ENCODE measurements at regions not wholly inside any gene's neighbourhood (a gene's known extent, or its start where the extent isn't known, plus 50 kb on each side); places are given as distances from the start of the nearest gene placed in this dataset.
"Not testable (repeated sequence)": the region's sequence is repeated elsewhere in the genome, so short reads cannot be mapped to it uniquely, and the experiment has no call there.

- TF ChIP-seq U2AF1 (optimal IDR thresholded peaks at IDR 0.05; ENCODE audit: low read depth, low read length); ETV5 (CRISPR knock-in tag; IDR thresholded peaks at IDR 0.05; ENCODE audit: low read depth); CREB1 (IDR thresholded peaks at IDR 0.05); CREB1 (CRISPR knock-in tag; IDR thresholded peaks at IDR 0.05); KLF13 (tag; IDR thresholded peaks at IDR 0.05; ENCODE audit: borderline replicate concordance, low read depth); TAL1 (IDR thresholded peaks at IDR 0.05); ETS1 (conservative IDR thresholded peaks at IDR 0.05; ENCODE audit: control insufficient read depth, low read depth, low read length); SRSF9 (IDR thresholded peaks at IDR 0.05; ENCODE audit: borderline replicate concordance, low read depth, low read length); BHLHE40 (IDR thresholded peaks at IDR 0.05; ENCODE audit: low read length); ARNT (IDR thresholded peaks at IDR 0.05); HNRNPH1 (optimal IDR thresholded peaks at IDR 0.05; ENCODE audit: low read depth, low read length); TRIM28 (IDR thresholded peaks at IDR 0.05); RAD51 (IDR thresholded peaks at IDR 0.05; ENCODE audit: borderline replicate concordance, low read depth): not testable (repeated sequence)
- TF ChIP-seq, protein P1, sequence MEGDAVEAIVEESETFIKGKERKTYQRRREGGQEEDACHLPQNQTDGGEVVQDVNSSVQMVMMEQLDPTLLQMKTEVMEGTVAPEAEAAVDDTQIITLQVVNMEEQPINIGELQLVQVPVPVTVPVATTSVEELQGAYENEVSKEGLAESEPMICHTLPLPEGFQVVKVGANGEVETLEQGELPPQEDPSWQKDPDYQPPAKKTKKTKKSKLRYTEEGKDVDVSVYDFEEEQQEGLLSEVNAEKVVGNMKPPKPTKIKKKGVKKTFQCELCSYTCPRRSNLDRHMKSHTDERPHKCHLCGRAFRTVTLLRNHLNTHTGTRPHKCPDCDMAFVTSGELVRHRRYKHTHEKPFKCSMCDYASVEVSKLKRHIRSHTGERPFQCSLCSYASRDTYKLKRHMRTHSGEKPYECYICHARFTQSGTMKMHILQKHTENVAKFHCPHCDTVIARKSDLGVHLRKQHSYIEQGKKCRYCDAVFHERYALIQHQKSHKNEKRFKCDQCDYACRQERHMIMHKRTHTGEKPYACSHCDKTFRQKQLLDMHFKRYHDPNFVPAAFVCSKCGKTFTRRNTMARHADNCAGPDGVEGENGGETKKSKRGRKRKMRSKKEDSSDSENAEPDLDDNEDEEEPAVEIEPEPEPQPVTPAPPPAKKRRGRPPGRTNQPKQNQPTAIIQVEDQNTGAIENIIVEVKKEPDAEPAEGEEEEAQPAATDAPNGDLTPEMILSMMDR (IDR thresholded peaks at IDR 0.05 in 2 of 3, conservative IDR thresholded peaks at IDR 0.05 in 1 of 3; ENCODE audit: insufficient read depth in 2 of 3, low read depth in 1 of 3, low read length in 3 of 3): not testable (repeated sequence)
These were observed 4218.2 kb upstream of the OR11H1 start for GRCh38 chr22:11309777-11310176.
